SU-DHL-6 (cell line): ENCODE measurements at regions not wholly inside any gene's neighbourhood (a gene's known extent, or its start where the extent isn't known, plus 50 kb on each side); places are given as distances from the start of the nearest gene placed in this dataset.

Experiments used
- H2AFZ ChIP-seq: fragments of 200-600 bp; sonication (generic); 2 replicates; pipeline ENCODE4 v1.6.1; 2014; ENCODE audit warnings: low read depth, mild to moderate bottlenecking, moderate library complexity, mixed read lengths, antibody characterized with exemption, low read length; ENCODE audit not compliant: severe bottlenecking
- H3F3A ChIP-seq: fragments of 200-600 bp; shearing (Covaris generic); 2 replicates; pipeline ENCODE4 v1.6.0; 2016; ENCODE audit warnings: antibody characterized with exemption, mild to moderate bottlenecking; ENCODE audit not compliant: insufficient read depth
- H3K27ac ChIP-seq: fragments of 200-600 bp; sonication (generic); 2 replicates; pipeline ENCODE4 v1.5.1; 2016; ENCODE audit warnings: low read depth, mild to moderate bottlenecking, low read length, moderate library complexity, mixed read lengths
- H3K27me3 ChIP-seq: fragments of 200-600 bp; sonication (generic), shearing (Covaris generic); 2 replicates; pipeline ENCODE4 v1.6.0; 2014; ENCODE audit warnings: mild to moderate bottlenecking, low read length
- H3K36me3 ChIP-seq: fragments of 200-600 bp; sonication (generic); 2 replicates; pipeline ENCODE4 v1.6.1; 2014; ENCODE audit warnings: mild to moderate bottlenecking, low read length, mixed read lengths
- H3K4me2 ChIP-seq: fragments of 300-600, 200-600 bp; shearing (Covaris generic), sonication (generic); 2 replicates; pipeline ENCODE4 v1.6.0; 2014; ENCODE audit warnings: low read length, low read depth, mild to moderate bottlenecking; ENCODE audit not compliant: poor library complexity, severe bottlenecking
- H3K4me3 ChIP-seq: fragments of 200-600 bp; sonication (generic); 2 replicates; pipeline ENCODE4 v1.5.1; 2014; ENCODE audit warnings: antibody characterized with exemption, low read length, mild to moderate bottlenecking, mixed read lengths; ENCODE audit not compliant: insufficient read depth, poor library complexity, severe bottlenecking
- H3K79me2 ChIP-seq: fragments of 200-600 bp; sonication (generic); 2 replicates; pipeline ENCODE4 v1.6.1; 2014; ENCODE audit warnings: mild to moderate bottlenecking, low read length, moderate library complexity; ENCODE audit not compliant: insufficient read depth
- H3K9ac ChIP-seq: fragments of 200-600 bp; sonication (generic); 2 replicates; pipeline ENCODE4 v1.7.0; 2014; ENCODE audit warnings: mild to moderate bottlenecking, low read length
- H3K9me2 ChIP-seq: fragments of 200-600 bp; sonication (generic); replicated peaks from 2 replicates; pipeline ENCODE4 v1.6.1; 2014; ENCODE audit warnings: low read length; ENCODE audit not compliant: insufficient read depth
- H3K9me3 ChIP-seq: fragments of 200-600 bp; sonication (generic); 2 replicates; pipeline ENCODE4 v1.6.1; 2014; ENCODE audit warnings: low read length, mixed read lengths; ENCODE audit not compliant: insufficient read depth
- H4K20me1 ChIP-seq: fragments of 200-600 bp; sonication (generic); 2 replicates; pipeline ENCODE4 v1.6.1; 2014; ENCODE audit warnings: low read depth, mild to moderate bottlenecking, antibody characterized with exemption, low read length, moderate library complexity, mixed read lengths
- CTCF ChIP-seq: fragments of 200-600 bp; sonication (generic); IDR thresholded peaks from one replicate; pipeline ENCODE4 v1.5.1; 2017; ENCODE audit warnings: antibody characterized with exemption, mild to moderate bottlenecking, low read length, moderate library complexity; ENCODE audit not compliant: insufficient read depth, poor library complexity, severe bottlenecking
- EZH2phosphoT487 ChIP-seq: fragments of 200-600 bp; sonication (generic), shearing (Covaris generic); conservative IDR thresholded peaks from 2 replicates; pipeline ENCODE4 v1.6.1; 2018; ENCODE audit warnings: mild to moderate bottlenecking, antibody characterized with exemption, low read length, moderate library complexity, mixed read lengths

DNA sequence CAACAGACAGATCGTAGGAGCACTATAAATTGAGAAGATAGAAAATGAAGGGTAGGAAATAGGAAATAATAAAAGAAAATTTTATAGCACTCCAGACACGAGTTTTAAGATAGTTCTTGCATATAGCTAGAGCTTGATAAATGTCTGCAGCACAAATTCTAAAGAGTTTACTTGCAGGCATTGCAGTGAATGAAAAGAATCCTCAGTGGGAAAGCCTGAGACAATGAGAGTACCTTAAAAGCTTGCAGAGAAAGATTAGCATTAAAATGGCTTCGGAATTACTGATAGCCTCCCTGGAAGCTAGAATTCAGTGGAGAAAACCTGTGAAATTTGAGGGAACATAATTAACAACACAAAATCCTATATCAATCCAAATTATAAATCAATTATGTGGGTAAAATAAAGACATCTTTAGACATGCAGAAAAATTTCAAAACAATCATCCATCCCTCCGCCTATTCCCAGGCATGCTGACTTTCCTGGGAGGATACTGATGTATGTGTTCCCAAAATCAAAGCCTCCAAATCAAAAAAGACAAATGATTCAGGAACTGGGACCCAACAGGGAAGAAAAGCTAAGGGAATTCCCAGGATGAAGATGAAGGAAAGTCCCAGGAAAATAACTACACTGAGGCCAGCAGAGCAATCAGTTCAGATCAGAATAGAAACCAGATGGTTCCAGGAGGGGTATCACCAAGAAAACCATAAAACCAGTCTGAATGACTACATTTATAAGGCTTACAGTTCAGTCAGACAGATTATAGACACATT lies 305.9 kb upstream of the USP25 start:
- Histone ChIP-seq H3F3A (no peaks in the 10 kb centered on the region), H4K20me1 (no peaks in the 10 kb centered on the region), H3K9ac (no peak overlapping the region), H3K79me2 (no peaks in the 10 kb centered on the region), H3K27ac (no peak overlapping the region), H3K27me3 (no peaks in the 10 kb centered on the region), H3K4me2 (no peak overlapping the region), H3K9me3 (no peaks in the 10 kb centered on the region), H3K36me3 (no peaks in the 10 kb centered on the region), H3K4me3 (no peak overlapping the region), H3K9me2 (no peaks in the 10 kb centered on the region), H2AFZ (no peak overlapping the region)
- TF ChIP-seq CTCF (no peak), EZH2phosphoT487 (no peak)

DNA sequence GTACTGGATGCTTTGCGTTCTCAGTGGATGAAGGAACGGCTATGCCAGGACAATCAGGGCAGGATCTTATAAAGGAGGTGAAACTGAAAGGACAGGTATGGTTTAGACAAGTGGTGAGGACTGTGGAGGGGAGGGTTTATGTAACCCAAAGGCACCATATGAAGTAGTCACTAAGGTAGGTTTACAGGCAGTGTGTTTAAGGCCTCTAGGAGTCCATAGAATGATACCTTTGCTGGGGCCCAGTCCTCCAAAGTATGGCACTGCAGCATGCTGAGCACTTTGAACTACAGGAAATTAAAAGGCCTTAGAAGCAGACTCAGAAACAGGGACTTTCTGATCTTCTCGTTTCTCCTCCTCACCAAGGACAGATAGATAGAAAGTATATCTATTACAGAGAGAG lies 304.7 kb upstream of the USP25 start:
- no peak overlapping the region for H3K9ac ChIP-seq
- H3K27ac ChIP-seq: no peak overlapping the region
- H3K4me3 ChIP-seq: no peak overlapping the region
- no peaks in the 10 kb centered on the region for H3K27me3 ChIP-seq
- H3K4me2 ChIP-seq: no peak overlapping the region
- H3K79me2 ChIP-seq: no peaks in the 10 kb centered on the region
- H3K9me2 ChIP-seq: no peaks in the 10 kb centered on the region
- no peaks in the 10 kb centered on the region for H3F3A ChIP-seq
- no peak for TF ChIP-seq EZH2phosphoT487
- no peak for TF ChIP-seq CTCF
- no peaks in the 10 kb centered on the region for H3K36me3 ChIP-seq
- no peaks in the 10 kb centered on the region for H4K20me1 ChIP-seq
- H3K9me3 ChIP-seq: no peaks in the 10 kb centered on the region
- H2AFZ ChIP-seq: no peak overlapping the region

DNA sequence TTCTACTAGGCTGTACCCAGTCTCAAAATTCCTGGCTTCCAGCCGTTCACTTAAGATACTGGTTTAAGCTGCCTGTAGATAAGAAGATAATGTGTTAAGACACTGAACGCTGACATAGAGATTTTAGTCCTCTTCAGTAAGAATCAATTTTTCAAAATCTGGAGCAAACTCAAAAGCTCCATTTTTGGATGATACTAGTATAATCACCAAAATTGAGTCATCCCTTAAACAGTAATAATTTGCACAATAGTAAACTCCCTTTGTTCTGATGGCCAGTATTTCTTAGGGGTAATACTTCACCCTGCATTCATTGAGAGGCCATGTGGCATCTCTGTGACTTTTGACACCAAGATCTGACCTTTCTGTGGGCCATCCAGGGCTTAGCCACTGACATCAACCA lies 299.8 kb upstream of the USP25 start:
- Histone ChIP-seq H3K9me3 (no peaks in the 10 kb centered on the region), H3K9ac (no peak overlapping the region), H4K20me1 (no peaks in the 10 kb centered on the region), H3K9me2 (no peaks in the 10 kb centered on the region), H3K27ac (no peak overlapping the region), H3K27me3 (no peaks in the 10 kb centered on the region), H3K36me3 (no peaks in the 10 kb centered on the region), H3K4me3 (no peak overlapping the region), H2AFZ (no peak overlapping the region), H3K79me2 (no peaks in the 10 kb centered on the region), H3F3A (no peaks in the 10 kb centered on the region), H3K4me2 (no peak overlapping the region)
- TF ChIP-seq EZH2phosphoT487 (no peak), CTCF (no peak)
